Naive thymus-derived CD8-positive, alpha-beta T cell (primary cell): ENCODE measurements at regions not wholly inside any gene's neighbourhood (a gene's known extent, or its start where the extent isn't known, plus 50 kb on each side); places are given as distances from the start of the nearest gene placed in this dataset.

Experiments used
- ATAC-seq, 2 donors: fragments of 150-1000 bp; cut with Tn5 transposase in 1 of 2; sonication (Bioruptor Pico), chemical (Tn5 transposase) in 1 of 2; 1 replicate in 1 of 2; 2 replicates in 1 of 2; pipeline ENCODE4 v1.10.0; 2021; ENCODE audit warnings: mild to moderate bottlenecking in 2 of 2, moderate library complexity in 2 of 2
- POLR2A ChIA-PET: fragments of 350-600 bp; sonication (Branson Sonifier 250); formaldehyde crosslinking; loops from one replicate; lab custom pipeline; 2021; ENCODE audit warnings: antibody characterized with exemption; lab: Charles Lee
- DNase-seq, 10 donors: peaks; one replicate each; pipeline versions ENCODE4 v3.0.0 to v3.0.0-alpha.2; 2020 to 2022
- H3K27ac Mint-ChIP-seq, 10 donors: one replicate each; pipeline ENCODE4 v1.8.0; 2020 to 2022; ENCODE audit warnings: mild to moderate bottlenecking in 10 of 10, mixed read lengths in 10 of 10, moderate library complexity in 4 of 10, inconsistent platforms in 1 of 10
- H3K27me3 Mint-ChIP-seq, 5 donors: one replicate each; pipeline ENCODE4 v1.8.0; 2021 to 2022; ENCODE audit warnings: mixed read lengths in 5 of 5
- H3K36me3 Mint-ChIP-seq, 3 donors: one replicate each; pipeline ENCODE4 v1.8.0; 2020 to 2022; ENCODE audit warnings: mixed read lengths in 3 of 3, mild to moderate bottlenecking in 2 of 3, inconsistent platforms in 1 of 3
- H3K4me1 Mint-ChIP-seq, 4 donors: one replicate each; pipeline ENCODE4 v1.8.0; 2021 to 2022; ENCODE audit warnings: mixed read lengths in 4 of 4
- H3K4me3 Mint-ChIP-seq, 10 donors: one replicate each; pipeline ENCODE4 v1.8.0; 2020 to 2022; ENCODE audit warnings: mild to moderate bottlenecking in 10 of 10, mixed read lengths in 10 of 10, moderate library complexity in 6 of 10, inconsistent platforms in 1 of 10
- H3K9me3 Mint-ChIP-seq, 9 donors: one replicate each; pipeline ENCODE4 v1.8.0; 2020 to 2022; ENCODE audit warnings: mixed read lengths in 9 of 9, mild to moderate bottlenecking in 3 of 9, inconsistent platforms in 1 of 9, moderate library complexity in 1 of 9

GRCh38 chr2:64771737-64772136 lies 118.0 kb upstream of the SERTAD2 start:
- DNase-seq: no peak
- Mint-ChIP-seq H3K27ac (no peak overlapping the region), H3K27me3 (no peaks in the 10 kb centered on the region), H3K9me3 (peaks cover 0 to 10% (median 0%) of the 10 kb centered on the region in 9 donors), H3K36me3 (peaks cover 0 to 3% (median 0%) of the 10 kb centered on the region in 3 donors), H3K4me1 (peaks cover 6 to 18% (median 12%) of the 10 kb centered on the region in 4 donors), H3K4me3 (no peak overlapping the region)
- no peak for ATAC-seq
- POLR2A ChIA-PET: interaction anchor here (0.6 to 3.6 kb wide), 2 partner anchors 20 to 66 kb away, joined by 4 to 8 read pairs; no protein-coding TSS in a partner anchor

GRCh38 chr2:64773461-64774118 lies 119.9 kb upstream of the SERTAD2 start:
- Mint-ChIP-seq H3K36me3 (peaks cover 0 to 3% (median 0%) of the 10 kb centered on the region in 3 donors), H3K4me1 (peaks cover 3 to 5% (median 5%) of the 10 kb centered on the region in 4 donors), H3K4me3 (no peak overlapping the region), H3K27me3 (no peaks in the 10 kb centered on the region), H3K9me3 (peaks cover 0 to 10% (median 0%) of the 10 kb centered on the region in 9 donors), H3K27ac (no peak overlapping the region)
- ATAC-seq (no peak), DNase-seq (no peak)
- POLR2A ChIA-PET: interaction anchor here (0.9 to 1.2 kb wide), 2 partner anchors 41 to 122 kb away, joined by 3 read pairs; no protein-coding TSS in a partner anchor

- peaks cover 0 to 1% (median 0%) of the 10 kb centered on the region in 5 donors for H3K27me3 Mint-ChIP-seq
- H3K27ac Mint-ChIP-seq: peak overlapping the region in 1 of 10 donors; percentile 23
- H3K9me3 Mint-ChIP-seq: peaks cover 0 to 10% (median 0%) of the 10 kb centered on the region in 9 donors
- POLR2A ChIA-PET: no interaction called here
- ATAC-seq: no peak
- DNase-seq: no peak
- peaks cover 0 to 1% (median 0%) of the 10 kb centered on the region in 4 donors for H3K4me1 Mint-ChIP-seq
- no peak overlapping the region for H3K4me3 Mint-ChIP-seq
- peaks cover 0 to 3% (median 0%) of the 10 kb centered on the region in 3 donors for H3K36me3 Mint-ChIP-seq
Observed at GRCh38 chr2:64777841-64778240, 124.1 kb upstream of the SERTAD2 start.

GRCh38 chr2:64779117-64779690 lies 125.5 kb upstream of the SERTAD2 start:
- Mint-ChIP-seq H3K27me3 (peaks cover 0 to 1% (median 0%) of the 10 kb centered on the region in 5 donors), H3K4me1 (peaks cover 0 to 1% (median 0%) of the 10 kb centered on the region in 4 donors), H3K27ac (no peak overlapping the region), H3K9me3 (peaks cover 0 to 10% (median 0%) of the 10 kb centered on the region in 9 donors), H3K36me3 (peaks cover 0 to 3% (median 0%) of the 10 kb centered on the region in 3 donors), H3K4me3 (no peak overlapping the region)
- ATAC-seq (peak in 1 of 2 donors; percentile 58), DNase-seq (no peak)
- POLR2A ChIA-PET: no interaction called here

- peaks cover 0 to 1% (median 0%) of the 10 kb centered on the region in 4 donors for H3K4me1 Mint-ChIP-seq
- peaks cover 0 to 3% (median 0%) of the 10 kb centered on the region in 3 donors for H3K36me3 Mint-ChIP-seq
- no peak for ATAC-seq
- peak overlapping the region in 2 of 10 donors; percentile 0 to 54 for H3K27ac Mint-ChIP-seq
- no peak overlapping the region for H3K4me3 Mint-ChIP-seq
- DNase-seq: no peak
- POLR2A ChIA-PET: interaction anchor here (1.6 kb wide), 1 partner anchor 38 kb away, joined by 4 read pairs; no protein-coding TSS in a partner anchor
- peaks cover 0 to 8% (median 0%) of the 10 kb centered on the region in 9 donors for H3K9me3 Mint-ChIP-seq
- H3K27me3 Mint-ChIP-seq: peaks cover 0 to 1% (median 0%) of the 10 kb centered on the region in 5 donors
Observed at GRCh38 chr2:64780041-64780440, 126.3 kb upstream of the SERTAD2 start.

GRCh38 chr2:64781711-64782390 lies 128.1 kb upstream of the SERTAD2 start:
- POLR2A ChIA-PET: interaction anchor here (1.1 to 1.6 kb wide), 2 partner anchors 36 to 50 kb away, joined by 3 to 4 read pairs; no protein-coding TSS in a partner anchor
- H3K9me3 Mint-ChIP-seq: no peaks in the 10 kb centered on the region

GRCh38 chr2:64784168-64785061 lies 130.7 kb upstream of the SERTAD2 start:
- Mint-ChIP-seq H3K27ac (peak overlapping the region in 3 of 10 donors; percentile 13 to 42 (median 28)), H3K27me3 (peaks cover 0 to 1% (median 0%) of the 10 kb centered on the region in 5 donors), H3K36me3 (no peaks in the 10 kb centered on the region), H3K4me3 (no peak overlapping the region), H3K4me1 (peaks cover 0 to 10% (median 0%) of the 10 kb centered on the region in 4 donors), H3K9me3 (no peaks in the 10 kb centered on the region)
- POLR2A ChIA-PET: no interaction called here
- ATAC-seq (no peak), DNase-seq (no peak)

More at GRCh38 chr2:64781711-64782390, 128.1 kb upstream of the SERTAD2 start:
- Mint-ChIP-seq H3K4me1 (peaks cover 0 to 5% (median 0%) of the 10 kb centered on the region in 4 donors), H3K27ac (peak overlapping the region in 1 of 10 donors; percentile 49), H3K27me3 (peaks cover 0 to 1% (median 0%) of the 10 kb centered on the region in 5 donors), H3K4me3 (no peak overlapping the region), H3K36me3 (no peaks in the 10 kb centered on the region)
- ATAC-seq (no peak), DNase-seq (no peak)

- no peak for ATAC-seq
Observed at GRCh38 chr2:64785245-64785644, 131.5 kb upstream of the SERTAD2 start.

GRCh38 chr2:64786343-64787018 lies 132.8 kb upstream of the SERTAD2 start:
- no peaks in the 10 kb centered on the region for H3K27me3 Mint-ChIP-seq
- H3K4me3 Mint-ChIP-seq: no peak overlapping the region
- H3K9me3 Mint-ChIP-seq: no peaks in the 10 kb centered on the region
- POLR2A ChIA-PET: interaction anchor here (0.6 to 0.7 kb wide), 3 partner anchors 32 to 62 kb away, joined by 3 to 5 read pairs (median 3); no protein-coding TSS in a partner anchor
- DNase-seq: no peak
- no peak for ATAC-seq
- H3K27ac Mint-ChIP-seq: no peak overlapping the region
- H3K36me3 Mint-ChIP-seq: no peaks in the 10 kb centered on the region
- peaks cover 0 to 8% (median 0%) of the 10 kb centered on the region in 4 donors for H3K4me1 Mint-ChIP-seq

More at GRCh38 chr2:64785245-64785644, 131.5 kb upstream of the SERTAD2 start:
- no peak for DNase-seq
- no peak overlapping the region for H3K4me3 Mint-ChIP-seq
- peaks cover 0 to 8% (median 0%) of the 10 kb centered on the region in 4 donors for H3K4me1 Mint-ChIP-seq
- H3K27ac Mint-ChIP-seq: no peak overlapping the region
- POLR2A ChIA-PET: interaction anchor here (0.6 kb wide), 1 partner anchor 33 kb away, joined by 3 read pairs; no protein-coding TSS in a partner anchor
- H3K27me3 Mint-ChIP-seq: no peaks in the 10 kb centered on the region
- H3K9me3 Mint-ChIP-seq: no peaks in the 10 kb centered on the region
- no peaks in the 10 kb centered on the region for H3K36me3 Mint-ChIP-seq

- Mint-ChIP-seq H3K9me3 (no peaks in the 10 kb centered on the region), H3K4me1 (peaks cover 0 to 8% (median 0%) of the 10 kb centered on the region in 4 donors), H3K36me3 (no peaks in the 10 kb centered on the region), H3K4me3 (no peak overlapping the region), H3K27me3 (no peaks in the 10 kb centered on the region), H3K27ac (no peak overlapping the region)
- POLR2A ChIA-PET: no interaction called here
- no peak for DNase-seq
- no peak for ATAC-seq
Observed at GRCh38 chr2:64787019-64787365, 133.3 kb upstream of the SERTAD2 start.

- POLR2A ChIA-PET: no interaction called here
- Mint-ChIP-seq H3K27me3 (no peaks in the 10 kb centered on the region), H3K27ac (no peak overlapping the region), H3K36me3 (no peaks in the 10 kb centered on the region), H3K4me1 (peaks cover 0 to 8% (median 0%) of the 10 kb centered on the region in 4 donors), H3K4me3 (no peak overlapping the region), H3K9me3 (no peaks in the 10 kb centered on the region)
- ATAC-seq (no peak), DNase-seq (no peak)
Observed at GRCh38 chr2:64787698-64788097, 134.0 kb upstream of the SERTAD2 start.
